ENCODE measurements at regions not wholly inside any gene's neighbourhood (a gene's known extent, or its start where the extent isn't known, plus 50 kb on each side); places are given as distances from the start of the nearest gene placed in this dataset.

DNA sequence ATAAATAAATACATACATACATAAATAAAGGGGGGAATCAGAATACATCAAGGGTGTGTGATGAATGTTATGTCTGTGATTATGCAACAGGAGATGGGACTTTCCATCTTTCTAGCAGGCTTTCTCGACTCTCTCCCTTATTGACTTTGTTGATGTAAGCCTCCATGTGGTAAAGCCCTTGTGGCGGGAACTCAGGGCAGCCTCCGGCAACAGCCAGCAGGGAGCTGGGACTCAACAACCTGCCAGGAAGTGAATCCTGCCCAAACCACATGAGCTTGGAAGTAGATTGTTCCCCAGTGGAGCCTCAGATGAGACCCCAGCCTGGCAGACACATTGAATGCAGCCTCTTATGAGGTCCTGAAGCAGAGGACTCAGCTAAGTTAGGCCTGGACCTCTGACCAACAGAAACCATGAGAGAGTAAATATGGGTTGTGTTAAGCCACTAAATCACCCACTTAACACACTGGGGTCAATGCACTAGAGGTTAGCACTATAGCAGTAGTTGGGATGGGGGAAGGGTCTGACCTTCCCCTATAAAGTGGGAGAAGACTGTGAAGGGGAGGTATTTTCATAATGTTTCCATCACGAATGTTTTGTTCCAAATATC lies 104.0 kb downstream of the JCAD start:
- Histone ChIP-seq H2AFZ (ENCODE audit: low read depth, low read length) (no peak overlapping the region), H3K27me3 (ENCODE audit: control insufficient read depth in 2 of 2, insufficient read depth in 2 of 2, low read length in 2 of 2) (no peaks in the 10 kb centered on the region), H3K36me3 (ENCODE audit: control insufficient read depth in 2 of 2, extremely low read depth in 1 of 2, insufficient read depth in 2 of 2, low read length in 2 of 2) (no peaks in the 10 kb centered on the region), H3K4me3 (replicated peaks in 1 of 3; ENCODE audit: insufficient read depth in 1 of 3, low read depth in 1 of 3, low read length in 3 of 3) (no peak overlapping the region), H3K9ac (replicated peaks; ENCODE audit: extremely low read depth, insufficient read depth, low read length) (no peak overlapping the region), H3K79me2 (ENCODE audit: control insufficient read depth, insufficient read depth, low read length) (no peaks in the 10 kb centered on the region), H3K4me2 (ENCODE audit: insufficient read depth, low read length) (no peak overlapping the region), H3K4me1 (ENCODE audit: control insufficient read depth, extremely low read depth, insufficient read depth, low read length) (peaks cover 17% of the 10 kb centered on the region), H4K20me1 (replicated peaks; ENCODE audit: control insufficient read depth, extremely low read depth, insufficient read depth, low read length) (no peaks in the 10 kb centered on the region), H3K27ac (ENCODE audit: insufficient read depth, low read depth, low read length) (no peak overlapping the region), H3K9me1 (replicated peaks; ENCODE audit: control insufficient read depth, extremely low read depth, insufficient read depth, low read length) (no peaks in the 10 kb centered on the region), H3K9me3 (replicated peaks; ENCODE audit: control insufficient read depth, insufficient read depth, low read length) (no peaks in the 10 kb centered on the region)
- FAIRE-seq (no peak), DNase-seq (ENCODE audit: low read depth, low spot score) (no peak)
- TF ChIP-seq POLR2AphosphoS5 (IDR thresholded peaks at IDR 0.05; ENCODE audit: insufficient read depth, low read depth, low read length) (no peak), POLR2A (IDR thresholded peaks at IDR 0.05; ENCODE audit: low read depth, low read length) (no peak), GATA2 (IDR thresholded peaks at IDR 0.05; ENCODE audit: insufficient read depth, insufficient read length, low read depth, low read length) (no peak), MYC (IDR thresholded peaks at IDR 0.05; ENCODE audit: low read depth, low read length) (no peak), JUN (IDR thresholded peaks at IDR 0.05; ENCODE audit: borderline replicate concordance, insufficient read depth, insufficient read length, low read depth) (no peak), EZH2 (IDR thresholded peaks at IDR 0.05; ENCODE audit: borderline replicate concordance, low read depth, low read length, severe bottlenecking) (no peak), FOS (IDR thresholded peaks at IDR 0.05; ENCODE audit: borderline replicate concordance, insufficient read depth, low read length) (no peak)
- TF ChIP-seq, protein P1, sequence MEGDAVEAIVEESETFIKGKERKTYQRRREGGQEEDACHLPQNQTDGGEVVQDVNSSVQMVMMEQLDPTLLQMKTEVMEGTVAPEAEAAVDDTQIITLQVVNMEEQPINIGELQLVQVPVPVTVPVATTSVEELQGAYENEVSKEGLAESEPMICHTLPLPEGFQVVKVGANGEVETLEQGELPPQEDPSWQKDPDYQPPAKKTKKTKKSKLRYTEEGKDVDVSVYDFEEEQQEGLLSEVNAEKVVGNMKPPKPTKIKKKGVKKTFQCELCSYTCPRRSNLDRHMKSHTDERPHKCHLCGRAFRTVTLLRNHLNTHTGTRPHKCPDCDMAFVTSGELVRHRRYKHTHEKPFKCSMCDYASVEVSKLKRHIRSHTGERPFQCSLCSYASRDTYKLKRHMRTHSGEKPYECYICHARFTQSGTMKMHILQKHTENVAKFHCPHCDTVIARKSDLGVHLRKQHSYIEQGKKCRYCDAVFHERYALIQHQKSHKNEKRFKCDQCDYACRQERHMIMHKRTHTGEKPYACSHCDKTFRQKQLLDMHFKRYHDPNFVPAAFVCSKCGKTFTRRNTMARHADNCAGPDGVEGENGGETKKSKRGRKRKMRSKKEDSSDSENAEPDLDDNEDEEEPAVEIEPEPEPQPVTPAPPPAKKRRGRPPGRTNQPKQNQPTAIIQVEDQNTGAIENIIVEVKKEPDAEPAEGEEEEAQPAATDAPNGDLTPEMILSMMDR (IDR thresholded peaks at IDR 0.05; ENCODE audit: extremely low read depth in 1 of 2, insufficient read depth in 1 of 2, low read depth in 1 of 2, low read length in 2 of 2), result no peak
- TF ChIP-seq, protein P2, sequence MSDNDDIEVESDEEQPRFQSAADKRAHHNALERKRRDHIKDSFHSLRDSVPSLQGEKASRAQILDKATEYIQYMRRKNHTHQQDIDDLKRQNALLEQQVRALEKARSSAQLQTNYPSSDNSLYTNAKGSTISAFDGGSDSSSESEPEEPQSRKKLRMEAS (IDR thresholded peaks at IDR 0.05; ENCODE audit: insufficient read depth, insufficient read length), result no peak
- CTCF ChIA-PET, result no interaction called here
- POLR2A ChIA-PET, result no interaction called here
- no TSS peak for BruUV-seq (replicated peaks)
- dilution Hi-C loops (cut with MboI; ENCODE audit: extremely low pct_ligation_motif_present, low sequenced_read_pairs), result no loop called here
- intact Hi-C loops (cut with micrococcal nuclease), result no loop called here

Data from endothelial cell of umbilical vein (primary cell).